MCF 10A (cell line): ENCODE measurements at regions not wholly inside any gene's neighbourhood (a gene's known extent, or its start where the extent isn't known, plus 50 kb on each side); places are given as distances from the start of the nearest gene placed in this dataset.

Experiments used
- BruUV-seq: library from RNA; stranded (reverse); fragments of 400-500 nt; replicated peaks from 2 replicates; lab custom pipeline; 2021; lab: Mats Ljungman, UMichigan
- CTCF ChIA-PET: fragments of 300-600 bp; sonication (Branson Sonifier 250); formaldehyde crosslinking; extraction: SDS; loops from one replicate; lab custom pipeline; 2021; ENCODE audit warnings: antibody characterized with exemption, inconsistent platforms; lab: Yijun Ruan, JAX
- POLR2A ChIA-PET: fragments of 300-600, 350-650 bp; sonication (Branson Sonifier 250); formaldehyde crosslinking; extraction: SDS; loops from one replicate; lab custom pipeline; 2020; ENCODE audit warnings: antibody characterized with exemption, inconsistent platforms; lab: Yijun Ruan, JAX
- DNase-seq: peaks from one replicate; pipeline ENCODE4 v3.0.0-alpha.2; 2018; ENCODE audit not compliant: unreplicated experiment
- H3K27ac Mint-ChIP-seq: one replicate; pipeline ENCODE4 v1.8.0; 2022; ENCODE audit warnings: mild to moderate bottlenecking, low read depth, mixed read lengths; ENCODE audit not compliant: unreplicated experiment
- H3K27me3 Mint-ChIP-seq: one replicate; pipeline ENCODE4 v1.8.0; 2022; ENCODE audit warnings: mixed read lengths; ENCODE audit not compliant: insufficient read depth, unreplicated experiment
- H3K36me3 Mint-ChIP-seq: one replicate; pipeline ENCODE4 v1.8.0; 2022; ENCODE audit warnings: mild to moderate bottlenecking, moderate library complexity, mixed read lengths; ENCODE audit not compliant: insufficient read depth, unreplicated experiment
- H3K4me1 Mint-ChIP-seq: one replicate; pipeline ENCODE4 v1.8.0; 2022; ENCODE audit warnings: mixed read lengths; ENCODE audit not compliant: insufficient read depth, unreplicated experiment
- H3K4me3 Mint-ChIP-seq: one replicate; pipeline ENCODE4 v1.8.0; 2022; ENCODE audit warnings: mild to moderate bottlenecking, moderate library complexity, mixed read lengths; ENCODE audit not compliant: unreplicated experiment
- H3K9me3 Mint-ChIP-seq: one replicate; pipeline ENCODE4 v1.8.0; 2022; ENCODE audit warnings: mixed read lengths; ENCODE audit not compliant: unreplicated experiment
- intact Hi-C: fragments of 100-400 bp; cut with micrococcal nuclease; formaldehyde crosslinking; loops from 2 replicates; pipeline ENCODE4 v1.14.1; 2022
- TF ChIP-seq, protein P1 (sequence below): fragments of 200-600 bp; IDR thresholded peaks from one replicate; pipeline ENCODE4 v1.8.0; 2022; ENCODE audit warnings: antibody characterized with exemption, mild to moderate bottlenecking; ENCODE audit not compliant: unreplicated experiment

DNA sequence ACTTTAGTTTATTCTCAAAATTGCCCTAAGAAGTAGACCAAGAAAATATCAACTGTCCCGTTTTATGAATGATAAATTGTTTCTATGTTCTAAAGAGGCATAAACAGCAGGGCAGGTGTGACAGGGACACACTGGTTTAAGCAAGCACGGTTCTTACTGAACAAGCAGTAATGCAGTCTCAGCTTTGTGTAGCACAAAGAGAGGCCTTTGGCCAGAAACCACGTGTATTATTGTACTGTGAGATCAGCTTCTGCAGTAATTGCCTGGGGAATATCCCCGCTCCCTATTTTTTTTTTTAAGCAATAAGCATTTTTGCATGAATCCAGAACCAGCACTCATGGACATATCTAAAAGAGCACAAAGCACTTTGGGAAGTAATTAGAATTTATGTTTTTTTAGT, 255.4 kb downstream of the WDR11 start:
- Mint-ChIP-seq H3K9me3 (no peaks in the 10 kb centered on the region), H3K4me3 (no peak overlapping the region), H3K4me1 (peaks cover 3% of the 10 kb centered on the region), H3K27ac (no peak overlapping the region), H3K27me3 (no peaks in the 10 kb centered on the region), H3K36me3 (no peaks in the 10 kb centered on the region)
- BruUV-seq = no TSS peak
- ChIA-PET CTCF (no interaction called here), POLR2A (interaction anchor here (0.5 to 2.5 kb wide), 3 partner anchors 15 to 1005 kb away, joined by 3 to 6 read pairs (median 3); no protein-coding TSS in a partner anchor)
- TF ChIP-seq, protein P1, sequence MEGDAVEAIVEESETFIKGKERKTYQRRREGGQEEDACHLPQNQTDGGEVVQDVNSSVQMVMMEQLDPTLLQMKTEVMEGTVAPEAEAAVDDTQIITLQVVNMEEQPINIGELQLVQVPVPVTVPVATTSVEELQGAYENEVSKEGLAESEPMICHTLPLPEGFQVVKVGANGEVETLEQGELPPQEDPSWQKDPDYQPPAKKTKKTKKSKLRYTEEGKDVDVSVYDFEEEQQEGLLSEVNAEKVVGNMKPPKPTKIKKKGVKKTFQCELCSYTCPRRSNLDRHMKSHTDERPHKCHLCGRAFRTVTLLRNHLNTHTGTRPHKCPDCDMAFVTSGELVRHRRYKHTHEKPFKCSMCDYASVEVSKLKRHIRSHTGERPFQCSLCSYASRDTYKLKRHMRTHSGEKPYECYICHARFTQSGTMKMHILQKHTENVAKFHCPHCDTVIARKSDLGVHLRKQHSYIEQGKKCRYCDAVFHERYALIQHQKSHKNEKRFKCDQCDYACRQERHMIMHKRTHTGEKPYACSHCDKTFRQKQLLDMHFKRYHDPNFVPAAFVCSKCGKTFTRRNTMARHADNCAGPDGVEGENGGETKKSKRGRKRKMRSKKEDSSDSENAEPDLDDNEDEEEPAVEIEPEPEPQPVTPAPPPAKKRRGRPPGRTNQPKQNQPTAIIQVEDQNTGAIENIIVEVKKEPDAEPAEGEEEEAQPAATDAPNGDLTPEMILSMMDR = no peak
- intact Hi-C loops = no loop called here
- DNase-seq = no peak

- Mint-ChIP-seq H3K36me3 (no peaks in the 10 kb centered on the region), H3K9me3 (no peaks in the 10 kb centered on the region), H3K27me3 (no peaks in the 10 kb centered on the region), H3K4me1 (peaks cover 12% of the 10 kb centered on the region), H3K4me3 (no peak overlapping the region), H3K27ac (no peak overlapping the region)
- no peak for DNase-seq
- ChIA-PET POLR2A (interaction anchor here (2.5 kb wide), 1 partner anchor 16 kb away, joined by 6 read pairs; no protein-coding TSS in a partner anchor), CTCF (no interaction called here)
- intact Hi-C loops = no loop called here
- TF ChIP-seq, protein P1 = no peak
- no TSS peak for BruUV-seq
Measured at GRCh38 chr10:121108051-121108450, 256.9 kb downstream of the WDR11 start.

GRCh38 chr10:121110369-121110768, 259.2 kb downstream of the WDR11 start:
- POLR2A ChIA-PET = no interaction called here
- DNase-seq = no peak
- Mint-ChIP-seq H3K4me3 (no peak overlapping the region), H3K27me3 (no peaks in the 10 kb centered on the region), H3K4me1 (peaks cover 15% of the 10 kb centered on the region), H3K9me3 (no peaks in the 10 kb centered on the region), H3K36me3 (no peaks in the 10 kb centered on the region), H3K27ac (no peak overlapping the region)
- intact Hi-C loops = no loop called here
- TF ChIP-seq, protein P1 = no peak
- CTCF ChIA-PET = no interaction called here
- BruUV-seq = no TSS peak

DNA sequence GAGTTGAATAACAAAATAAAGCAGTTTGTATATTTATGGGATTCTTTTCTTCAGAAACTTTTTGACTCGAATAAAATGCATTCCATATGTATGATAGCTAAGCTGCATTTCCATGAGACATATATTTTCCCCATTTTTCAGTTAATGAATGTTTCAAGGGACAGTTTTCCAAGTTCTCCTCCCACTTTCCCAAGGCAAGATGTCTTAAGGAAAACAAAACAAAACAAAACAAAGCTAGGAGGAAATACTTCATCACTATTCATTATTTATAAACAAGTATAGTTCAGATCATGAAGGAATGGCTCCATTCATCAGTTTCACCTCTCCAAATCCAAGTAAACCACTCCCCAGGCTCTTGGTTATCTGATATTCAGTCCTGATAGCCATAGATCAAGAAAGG, 261.0 kb downstream of the WDR11 start:
- Mint-ChIP-seq H3K4me3 (no peak overlapping the region), H3K4me1 (peaks cover 15% of the 10 kb centered on the region), H3K36me3 (no peaks in the 10 kb centered on the region), H3K27ac (no peak overlapping the region), H3K9me3 (no peaks in the 10 kb centered on the region), H3K27me3 (no peaks in the 10 kb centered on the region)
- intact Hi-C loops = loop anchor here (1.0 kb wide), 1 partner anchor 163 kb away; no protein-coding TSS in a partner anchor
- no TSS peak for BruUV-seq
- ChIA-PET POLR2A (interaction anchor here (0.9 to 1.0 kb wide), 2 partner anchors 12 to 49 kb away, joined by 3 read pairs; no protein-coding TSS in a partner anchor), CTCF (interaction anchor here (0.6 to 0.9 kb wide), 2 partner anchors 22 to 295 kb away, joined by 3 read pairs; no protein-coding TSS in a partner anchor)
- TF ChIP-seq, protein P1 = no peak
- DNase-seq = no peak
